SK-N-SH treated with all-trans-retinoic acid at 6 μM for 48 hours (cell line): ENCODE measurements at regions not wholly inside any gene's neighbourhood (a gene's known extent, or its start where the extent isn't known, plus 50 kb on each side); places are given as distances from the start of the nearest gene placed in this dataset.

Experiments
- BACH2 ChIP-seq: fragments of 250-450 bp; sonication (Bioruptor Pico); IDR thresholded peaks from 2 replicates; pipeline ENCODE4 v1.9.0; 2021; ENCODE audit warnings: mild to moderate bottlenecking, borderline replicate concordance
- CSDC2 ChIP-seq: fragments of 250-450 bp; sonication (Bioruptor Pico); IDR thresholded peaks from 2 replicates; pipeline ENCODE4 v1.5.0; 2020; ENCODE audit warnings: mild to moderate bottlenecking, moderate library complexity
- GLIS3 ChIP-seq: fragments of 250-450 bp; sonication (Bioruptor Pico); IDR thresholded peaks from 2 replicates; pipeline ENCODE4 v1.5.0; 2020; ENCODE audit warnings: mild to moderate bottlenecking, moderate library complexity
- OSR1 ChIP-seq: fragments of 250-450 bp; sonication (Bioruptor Pico); IDR thresholded peaks from 2 replicates; pipeline ENCODE4 v1.8.0; 2022; ENCODE audit warnings: moderate library complexity, mild to moderate bottlenecking, inconsistent platforms
- RARB ChIP-seq: fragments of 250-450 bp; sonication (Bioruptor Pico); IDR thresholded peaks from 2 replicates; pipeline ENCODE4 v1.8.0; 2021; ENCODE audit warnings: mild to moderate bottlenecking, moderate library complexity
- SNAI2 ChIP-seq: fragments of 250-450 bp; sonication (Bioruptor Pico); IDR thresholded peaks from 2 replicates; pipeline ENCODE4 v1.5.0; 2020; ENCODE audit warnings: mild to moderate bottlenecking, moderate library complexity
- TCF4 ChIP-seq: fragments of 250-450 bp; sonication (Bioruptor Pico); IDR thresholded peaks from 2 replicates; pipeline ENCODE4 v1.8.0; 2021; ENCODE audit warnings: mild to moderate bottlenecking, moderate library complexity, borderline replicate concordance
- TOX ChIP-seq: fragments of 250-450 bp; sonication (Bioruptor Pico); IDR thresholded peaks from 2 replicates; pipeline ENCODE4 v1.8.0; 2021; ENCODE audit warnings: mild to moderate bottlenecking, moderate library complexity, borderline replicate concordance
- ZFP3 ChIP-seq: fragments of 250-450 bp; sonication (Bioruptor Pico); IDR thresholded peaks from 2 replicates; pipeline ENCODE4 v1.5.0; 2020; ENCODE audit warnings: mild to moderate bottlenecking, moderate library complexity
- ZFP30 ChIP-seq: fragments of 450-650 bp; formaldehyde crosslinking; IDR thresholded peaks from 2 replicates; pipeline ENCODE4 v1.5.0; 2022; ENCODE audit warnings: mild to moderate bottlenecking, moderate library complexity
- ZNF8 ChIP-seq: fragments of 450-650 bp; formaldehyde crosslinking; IDR thresholded peaks from 2 replicates; pipeline ENCODE4 v1.5.0; 2020; ENCODE audit warnings: mild to moderate bottlenecking, moderate library complexity
- TF ChIP-seq, protein P1 (sequence below): fragments of 250-450 bp; sonication (Bioruptor Pico); IDR thresholded peaks from 2 replicates; pipeline ENCODE4 v1.5.1; 2021; ENCODE audit warnings: mild to moderate bottlenecking, moderate library complexity
- TF ChIP-seq, protein P2 (sequence below): fragments of 250-450 bp; sonication (Bioruptor Pico); IDR thresholded peaks from 2 replicates; pipeline ENCODE4 v1.8.0; 2020; ENCODE audit warnings: mild to moderate bottlenecking, moderate library complexity, borderline replicate concordance

DNA sequence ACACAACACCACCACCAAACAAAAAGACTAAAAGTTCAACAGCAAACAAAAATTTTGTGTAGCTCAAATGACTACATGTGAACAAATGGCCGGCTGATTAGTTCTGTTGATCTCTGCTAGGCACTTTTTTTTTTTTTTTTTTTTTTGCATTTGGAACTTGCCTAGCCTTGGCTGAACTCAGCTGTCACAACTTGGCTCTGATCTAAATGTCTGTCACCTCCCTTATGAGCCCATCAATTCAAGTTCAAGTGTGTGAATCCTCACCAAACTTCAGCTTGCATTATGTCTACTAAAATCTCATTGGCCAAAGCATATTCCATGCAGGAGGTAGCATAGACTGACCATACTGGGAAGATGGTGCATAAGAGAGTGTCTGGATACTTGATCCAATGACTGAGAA, 606.5 kb upstream of the ADGRL4 start:
- no peak for TF ChIP-seq ZNF8 (CRISPR knock-in tag)
- TF ChIP-seq, protein P1, sequence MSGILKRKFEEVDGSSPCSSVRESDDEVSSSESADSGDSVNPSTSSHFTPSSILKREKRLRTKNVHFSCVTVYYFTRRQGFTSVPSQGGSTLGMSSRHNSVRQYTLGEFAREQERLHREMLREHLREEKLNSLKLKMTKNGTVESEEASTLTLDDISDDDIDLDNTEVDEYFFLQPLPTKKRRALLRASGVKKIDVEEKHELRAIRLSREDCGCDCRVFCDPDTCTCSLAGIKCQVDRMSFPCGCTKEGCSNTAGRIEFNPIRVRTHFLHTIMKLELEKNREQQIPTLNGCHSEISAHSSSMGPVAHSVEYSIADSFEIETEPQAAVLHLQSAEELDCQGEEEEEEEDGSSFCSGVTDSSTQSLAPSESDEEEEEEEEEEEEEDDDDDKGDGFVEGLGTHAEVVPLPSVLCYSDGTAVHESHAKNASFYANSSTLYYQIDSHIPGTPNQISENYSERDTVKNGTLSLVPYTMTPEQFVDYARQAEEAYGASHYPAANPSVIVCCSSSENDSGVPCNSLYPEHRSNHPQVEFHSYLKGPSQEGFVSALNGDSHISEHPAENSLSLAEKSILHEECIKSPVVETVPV (CRISPR knock-in tag): no peak
- no peak for TF ChIP-seq CSDC2 (CRISPR knock-in tag)
- no peak for TF ChIP-seq ZFP30 (CRISPR knock-in tag)
- no peak for TF ChIP-seq RARB
- no peak for TF ChIP-seq BACH2
- TF ChIP-seq TCF4: no peak
- no peak for TF ChIP-seq TOX (CRISPR knock-in tag)
- TF ChIP-seq, protein P2, sequence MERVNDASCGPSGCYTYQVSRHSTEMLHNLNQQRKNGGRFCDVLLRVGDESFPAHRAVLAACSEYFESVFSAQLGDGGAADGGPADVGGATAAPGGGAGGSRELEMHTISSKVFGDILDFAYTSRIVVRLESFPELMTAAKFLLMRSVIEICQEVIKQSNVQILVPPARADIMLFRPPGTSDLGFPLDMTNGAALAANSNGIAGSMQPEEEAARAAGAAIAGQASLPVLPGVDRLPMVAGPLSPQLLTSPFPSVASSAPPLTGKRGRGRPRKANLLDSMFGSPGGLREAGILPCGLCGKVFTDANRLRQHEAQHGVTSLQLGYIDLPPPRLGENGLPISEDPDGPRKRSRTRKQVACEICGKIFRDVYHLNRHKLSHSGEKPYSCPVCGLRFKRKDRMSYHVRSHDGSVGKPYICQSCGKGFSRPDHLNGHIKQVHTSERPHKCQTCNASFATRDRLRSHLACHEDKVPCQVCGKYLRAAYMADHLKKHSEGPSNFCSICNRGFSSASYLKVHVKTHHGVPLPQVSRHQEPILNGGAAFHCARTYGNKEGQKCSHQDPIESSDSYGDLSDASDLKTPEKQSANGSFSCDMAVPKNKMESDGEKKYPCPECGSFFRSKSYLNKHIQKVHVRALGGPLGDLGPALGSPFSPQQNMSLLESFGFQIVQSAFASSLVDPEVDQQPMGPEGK (CRISPR knock-in tag): no peak
- TF ChIP-seq GLIS3 (CRISPR knock-in tag): no peak
- TF ChIP-seq SNAI2 (CRISPR knock-in tag): no peak
- no peak for TF ChIP-seq OSR1 (CRISPR knock-in tag)
- TF ChIP-seq ZFP3: no peak
